SK-N-SH (cell line): ENCODE measurements at regions not wholly inside any gene's neighbourhood (a gene's known extent, or its start where the extent isn't known, plus 50 kb on each side); places are given as distances from the start of the nearest gene placed in this dataset.

Source experiments
- CTCF ChIA-PET: fragments of 300-600, 350-600 bp; formaldehyde crosslinking; extraction: SDS; loops from one replicate; lab custom pipeline; 2021; lab: Yijun Ruan, JAX
- POLR2A ChIA-PET: fragments of 350-600 bp; sonication (Branson Sonifier 250); formaldehyde crosslinking; extraction: SDS; loops from one replicate; lab custom pipeline; 2020; ENCODE audit warnings: antibody characterized with exemption, inconsistent platforms; lab: Yijun Ruan, JAX
- DNase-seq: peaks from one replicate; pipeline ENCODE4 v3.0.0; 2012
- H2AFZ ChIP-seq: fragments of 200-600 bp; sonication (generic); 2 replicates; pipeline ENCODE4 v1.8.1; 2016; ENCODE audit warnings: antibody characterized with exemption, mild to moderate bottlenecking, low read depth
- H3F3A ChIP-seq: fragments of 200-600 bp; sonication (generic); replicated peaks from 2 replicates; pipeline ENCODE3; 2016; ENCODE audit warnings: antibody characterized with exemption, mild to moderate bottlenecking; ENCODE audit not compliant: insufficient read depth
- H3K27ac ChIP-seq, 2 experiments: fragments of 200-500 bp in 1 of 2; fragments of 200-600 bp in 1 of 2; sonication (Bioruptor generic) in 1 of 2; sonication (generic), shearing (Covaris generic) in 1 of 2; 2 replicates each; pipeline versions ENCODE4 v1.5.1 to v1.6.1; 2014 to 2016; ENCODE audit warnings: low read depth in 2 of 2, inconsistent platforms in 1 of 2, low read length in 1 of 2, mild to moderate bottlenecking in 1 of 2, mixed read lengths in 1 of 2
- H3K27me3 ChIP-seq: fragments of 200-600 bp; sonication (generic), shearing (Covaris generic); 2 replicates; pipeline ENCODE4 v1.6.1; 2016; ENCODE audit warnings: mixed run types; ENCODE audit not compliant: insufficient read depth
- H3K36me3 ChIP-seq, 2 experiments: fragments of 200-500 bp in 1 of 2; fragments of 200-600 bp in 1 of 2; sonication (Bioruptor generic) in 1 of 2; sonication (generic) in 1 of 2; replicated peaks in 1 of 2; 2 replicates each; pipeline versions ENCODE3 to v1.5.1; 2014 to 2016; ENCODE audit warnings: low read length in 1 of 2, mild to moderate bottlenecking in 1 of 2; ENCODE audit not compliant: insufficient read depth in 2 of 2, control insufficient read depth in 1 of 2
- H3K4me1 ChIP-seq, 2 experiments: fragments of 200-500 bp in 1 of 2; fragments of 200-600 bp in 1 of 2; sonication (Bioruptor generic) in 1 of 2; sonication (generic), shearing (Covaris generic) in 1 of 2; 2 replicates each; pipeline versions ENCODE4 v1.5.1 to v1.6.1; 2014 to 2016; ENCODE audit warnings: low read depth in 1 of 2, low read length in 1 of 2, mixed run types in 1 of 2; ENCODE audit not compliant: insufficient read depth in 2 of 2, control insufficient read depth in 1 of 2
- H3K4me2 ChIP-seq: fragments of 200-600 bp; sonication (generic), shearing (Covaris generic); 2 replicates; pipeline ENCODE4 v1.6.1; 2017; ENCODE audit warnings: mixed run types
- H3K4me3 ChIP-seq, 2 experiments: fragments of 200-500 bp in 1 of 2; fragments of 200-600 bp in 1 of 2; sonication (Bioruptor generic) in 1 of 2; sonication (generic), shearing (Covaris generic) in 1 of 2; 2 replicates each; pipeline versions ENCODE4 v1.5.1 to v1.8.1; 2014 to 2016; ENCODE audit warnings: low read depth in 2 of 2, inconsistent platforms in 1 of 2, low read length in 1 of 2, mild to moderate bottlenecking in 1 of 2, mixed read lengths in 1 of 2, moderate library complexity in 1 of 2
- H3K79me2 ChIP-seq: fragments of 200-600 bp; sonication (generic); 2 replicates; pipeline ENCODE4 v1.8.1; 2017; ENCODE audit warnings: mild to moderate bottlenecking; ENCODE audit not compliant: insufficient read depth
- H3K9ac ChIP-seq: fragments of 200-600 bp; sonication (generic); 2 replicates; pipeline ENCODE4 v1.6.1; 2017; ENCODE audit warnings: mixed run types
- H3K9me2 ChIP-seq: fragments of 200-600 bp; sonication (generic); 2 replicates; pipeline ENCODE4 v1.6.1; 2017; ENCODE audit warnings: mixed run types
- H3K9me3 ChIP-seq: fragments of 200-600 bp; sonication (generic); 2 replicates; pipeline ENCODE4 v1.6.1; 2017; ENCODE audit warnings: mixed run types, mild to moderate bottlenecking, moderate library complexity
- H4K20me1 ChIP-seq: fragments of 200-600 bp; sonication (generic); 2 replicates; pipeline ENCODE4 v1.6.1; 2017; ENCODE audit warnings: mild to moderate bottlenecking, mixed run types; ENCODE audit not compliant: insufficient read depth
- CHD2 ChIP-seq: fragments of 150-350 bp; IDR thresholded peaks from 2 replicates; pipeline ENCODE4 v1.6.1; 2018; ENCODE audit warnings: low read length; ENCODE audit not compliant: partially characterized antibody
- ELF1 ChIP-seq: IDR thresholded peaks from 2 replicates; pipeline ENCODE4 v1.4.0; 2012
- EP300 ChIP-seq, 2 experiments: IDR thresholded peaks; 2 replicates each; pipeline versions ENCODE4 v1.4.0 to v1.6.1; 2012; ENCODE audit warnings: borderline replicate concordance in 1 of 2, low read depth in 1 of 2, low read length in 1 of 2
- FOXJ3 ChIP-seq: sonication (generic); formaldehyde crosslinking; IDR thresholded peaks from 2 replicates; pipeline ENCODE4 v1.5.1; 2020; ENCODE audit warnings: mild to moderate bottlenecking, missing genetic modification reagents
- GABPA ChIP-seq: IDR thresholded peaks from 2 replicates; pipeline ENCODE4 v1.4.0; 2012; ENCODE audit warnings: low read depth, mild to moderate bottlenecking
- GATA2 ChIP-seq: sonication (generic); formaldehyde crosslinking; IDR thresholded peaks from 2 replicates; pipeline ENCODE4 v1.5.0; 2020; ENCODE audit warnings: mild to moderate bottlenecking, missing genetic modification reagents
- IRF3 ChIP-seq: fragments of 150-350 bp; IDR thresholded peaks from 2 replicates; pipeline ENCODE4 v1.6.1; 2016; ENCODE audit warnings: mild to moderate bottlenecking, low read depth, low read length
- JUND ChIP-seq: IDR thresholded peaks from 2 replicates; pipeline ENCODE4 v1.4.0; 2012
- MEF2A ChIP-seq: IDR thresholded peaks from 2 replicates; pipeline ENCODE4 v1.4.0; 2012; ENCODE audit warnings: low read depth, borderline replicate concordance
- MXI1 ChIP-seq: IDR thresholded peaks from 2 replicates; pipeline ENCODE4 v1.6.1; 2012; ENCODE audit warnings: mild to moderate bottlenecking, low read depth, low read length, improper control_type of control experiment
- NFIC ChIP-seq: IDR thresholded peaks from 2 replicates; pipeline ENCODE4 v1.4.0; 2012; ENCODE audit warnings: borderline replicate concordance
- RCOR1 ChIP-seq: fragments of 150-350 bp; IDR thresholded peaks from 2 replicates; pipeline ENCODE4 v1.6.1; 2017; ENCODE audit warnings: antibody characterized with exemption, low read length
- RFX5 ChIP-seq: IDR thresholded peaks from 2 replicates; pipeline ENCODE4 v1.6.1; 2012; ENCODE audit warnings: mild to moderate bottlenecking, improper control_type of control experiment, low read length
- RXRA ChIP-seq: IDR thresholded peaks from 2 replicates; pipeline ENCODE4 v1.4.0; 2012; ENCODE audit warnings: low read depth, mild to moderate bottlenecking, borderline replicate concordance
- SMC3 ChIP-seq: IDR thresholded peaks from 2 replicates; pipeline ENCODE4 v1.6.1; 2012; ENCODE audit warnings: low read depth, low read length, improper control_type of control experiment
- TCF12 ChIP-seq: IDR thresholded peaks from 2 replicates; pipeline ENCODE4 v1.4.0; 2012
- TEAD4 ChIP-seq: IDR thresholded peaks from 2 replicates; pipeline ENCODE4 v1.4.0; 2012; ENCODE audit warnings: mild to moderate bottlenecking, borderline replicate concordance; ENCODE audit not compliant: insufficient read depth
- WGBS: methylation state at CpG from one replicate; pipeline ENCODE4 v1.1.6; 2017; ENCODE audit warnings: low lambda C conversion rate; 5-methylcytosine and 5-hydroxymethylcytosine counted together
- TF ChIP-seq, protein P1 (sequence below): fragments of 150-350 bp; IDR thresholded peaks from 2 replicates; pipeline ENCODE4 v1.6.1; 2017; ENCODE audit warnings: antibody characterized with exemption, low read length, low read depth, borderline replicate concordance
- TF ChIP-seq, protein P2 (sequence below): IDR thresholded peaks from 2 replicates; pipeline ENCODE4 v1.6.1; 2012; ENCODE audit warnings: mild to moderate bottlenecking, low read depth, low read length, moderate library complexity
- TF ChIP-seq, protein P3 (sequence below): IDR thresholded peaks from 2 replicates; pipeline ENCODE4; 2012

DNA sequence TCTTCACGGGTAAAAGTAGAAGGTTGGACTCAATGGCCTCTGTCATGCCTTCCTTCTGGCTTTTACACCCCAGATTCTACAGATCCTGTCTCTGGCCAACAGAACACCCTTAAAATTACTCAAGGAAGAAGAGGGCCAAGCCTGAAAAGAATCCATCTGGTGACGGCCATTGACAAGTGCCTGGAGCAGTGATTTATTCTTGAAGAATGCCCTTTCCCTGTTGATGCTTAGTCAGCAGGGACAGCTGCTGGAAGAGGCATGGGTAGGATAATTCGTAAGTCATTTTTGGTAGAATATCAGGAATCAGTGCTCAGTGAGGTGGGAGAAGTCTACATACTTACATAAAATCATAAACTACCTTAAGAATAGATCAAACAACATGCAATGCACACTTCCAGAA is 397.9 kb downstream of the SAMD5 start:
- H3K4me1 ChIP-seq: no peaks in the 10 kb centered on the region
- H3K4me2 ChIP-seq: no peak overlapping the region
- H3K9me3 ChIP-seq: no peaks in the 10 kb centered on the region
- H2AFZ ChIP-seq: no peak overlapping the region
- no peak overlapping the region for H3K27ac ChIP-seq
- no peak for DNase-seq
- no peaks in the 10 kb centered on the region for H3K27me3 ChIP-seq
- H3F3A ChIP-seq: no peaks in the 10 kb centered on the region
- no peaks in the 10 kb centered on the region for H3K36me3 ChIP-seq
- no peaks in the 10 kb centered on the region for H3K9me2 ChIP-seq
- POLR2A ChIA-PET: no interaction called here
- H4K20me1 ChIP-seq: no peaks in the 10 kb centered on the region
- CTCF ChIA-PET: no interaction called here
- H3K4me3 ChIP-seq: no peak overlapping the region
- WGBS: 14% methylated on average over 3 of the region's 3 CpGs
- TF ChIP-seq CHD2: no peak
- no peak for TF ChIP-seq EP300 (IDR thresholded peaks at IDR 0.05; ENCODE audit: borderline replicate concordance in 1 of 2, low read depth in 1 of 2, low read length in 1 of 2)
- no peak for TF ChIP-seq TEAD4
- no peak for TF ChIP-seq RXRA
- TF ChIP-seq MXI1: no peak
- TF ChIP-seq, protein P1, sequence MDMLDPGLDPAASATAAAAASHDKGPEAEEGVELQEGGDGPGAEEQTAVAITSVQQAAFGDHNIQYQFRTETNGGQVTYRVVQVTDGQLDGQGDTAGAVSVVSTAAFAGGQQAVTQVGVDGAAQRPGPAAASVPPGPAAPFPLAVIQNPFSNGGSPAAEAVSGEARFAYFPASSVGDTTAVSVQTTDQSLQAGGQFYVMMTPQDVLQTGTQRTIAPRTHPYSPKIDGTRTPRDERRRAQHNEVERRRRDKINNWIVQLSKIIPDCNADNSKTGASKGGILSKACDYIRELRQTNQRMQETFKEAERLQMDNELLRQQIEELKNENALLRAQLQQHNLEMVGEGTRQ: no peak
- no peak for TF ChIP-seq MEF2A
- TF ChIP-seq JUND: no peak
- no peak for TF ChIP-seq TCF12
- TF ChIP-seq, protein P2, sequence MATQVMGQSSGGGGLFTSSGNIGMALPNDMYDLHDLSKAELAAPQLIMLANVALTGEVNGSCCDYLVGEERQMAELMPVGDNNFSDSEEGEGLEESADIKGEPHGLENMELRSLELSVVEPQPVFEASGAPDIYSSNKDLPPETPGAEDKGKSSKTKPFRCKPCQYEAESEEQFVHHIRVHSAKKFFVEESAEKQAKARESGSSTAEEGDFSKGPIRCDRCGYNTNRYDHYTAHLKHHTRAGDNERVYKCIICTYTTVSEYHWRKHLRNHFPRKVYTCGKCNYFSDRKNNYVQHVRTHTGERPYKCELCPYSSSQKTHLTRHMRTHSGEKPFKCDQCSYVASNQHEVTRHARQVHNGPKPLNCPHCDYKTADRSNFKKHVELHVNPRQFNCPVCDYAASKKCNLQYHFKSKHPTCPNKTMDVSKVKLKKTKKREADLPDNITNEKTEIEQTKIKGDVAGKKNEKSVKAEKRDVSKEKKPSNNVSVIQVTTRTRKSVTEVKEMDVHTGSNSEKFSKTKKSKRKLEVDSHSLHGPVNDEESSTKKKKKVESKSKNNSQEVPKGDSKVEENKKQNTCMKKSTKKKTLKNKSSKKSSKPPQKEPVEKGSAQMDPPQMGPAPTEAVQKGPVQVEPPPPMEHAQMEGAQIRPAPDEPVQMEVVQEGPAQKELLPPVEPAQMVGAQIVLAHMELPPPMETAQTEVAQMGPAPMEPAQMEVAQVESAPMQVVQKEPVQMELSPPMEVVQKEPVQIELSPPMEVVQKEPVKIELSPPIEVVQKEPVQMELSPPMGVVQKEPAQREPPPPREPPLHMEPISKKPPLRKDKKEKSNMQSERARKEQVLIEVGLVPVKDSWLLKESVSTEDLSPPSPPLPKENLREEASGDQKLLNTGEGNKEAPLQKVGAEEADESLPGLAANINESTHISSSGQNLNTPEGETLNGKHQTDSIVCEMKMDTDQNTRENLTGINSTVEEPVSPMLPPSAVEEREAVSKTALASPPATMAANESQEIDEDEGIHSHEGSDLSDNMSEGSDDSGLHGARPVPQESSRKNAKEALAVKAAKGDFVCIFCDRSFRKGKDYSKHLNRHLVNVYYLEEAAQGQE: no peak
- TF ChIP-seq NFIC: no peak
- TF ChIP-seq RFX5: no peak
- TF ChIP-seq IRF3: no peak
- TF ChIP-seq GABPA: no peak
- TF ChIP-seq ELF1: no peak
- TF ChIP-seq GATA2: no peak
- TF ChIP-seq, protein P3, sequence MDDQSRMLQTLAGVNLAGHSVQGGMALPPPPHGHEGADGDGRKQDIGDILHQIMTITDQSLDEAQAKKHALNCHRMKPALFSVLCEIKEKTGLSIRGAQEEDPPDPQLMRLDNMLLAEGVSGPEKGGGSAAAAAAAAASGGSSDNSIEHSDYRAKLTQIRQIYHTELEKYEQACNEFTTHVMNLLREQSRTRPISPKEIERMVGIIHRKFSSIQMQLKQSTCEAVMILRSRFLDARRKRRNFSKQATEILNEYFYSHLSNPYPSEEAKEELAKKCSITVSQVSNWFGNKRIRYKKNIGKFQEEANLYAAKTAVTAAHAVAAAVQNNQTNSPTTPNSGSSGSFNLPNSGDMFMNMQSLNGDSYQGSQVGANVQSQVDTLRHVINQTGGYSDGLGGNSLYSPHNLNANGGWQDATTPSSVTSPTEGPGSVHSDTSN: no peak
- TF ChIP-seq FOXJ3: no peak
- no peak for TF ChIP-seq SMC3
- TF ChIP-seq RCOR1: no peak
- H3K9ac ChIP-seq: no peak overlapping the region
- no peaks in the 10 kb centered on the region for H3K79me2 ChIP-seq
